IPS-15b (cell line): ENCODE measurements at regions not wholly inside any gene's neighbourhood (a gene's known extent, or its start where the extent isn't known, plus 50 kb on each side); places are given as distances from the start of the nearest gene placed in this dataset.
"Not testable (repeated sequence)": the region's sequence is repeated elsewhere in the genome, so short reads cannot be mapped to it uniquely, and the experiment has no call there.

Experiments used
- H3K27me3 ChIP-seq: one replicate; pipeline ENCODE4 v1.6.1; 2013; ENCODE audit warnings: low read length; ENCODE audit not compliant: control insufficient read depth, insufficient read depth
- H3K36me3 ChIP-seq: one replicate; pipeline ENCODE4 v1.6.1; 2013; ENCODE audit warnings: low read length; ENCODE audit not compliant: control insufficient read depth, insufficient read depth
- H3K4me1 ChIP-seq: one replicate; pipeline ENCODE4 v1.6.1; 2013; ENCODE audit warnings: mild to moderate bottlenecking, low read length; ENCODE audit not compliant: control insufficient read depth, insufficient read depth
- H3K4me3 ChIP-seq: one replicate; pipeline ENCODE4 v1.5.1; 2013; ENCODE audit warnings: low read depth, low read length
- H3K9ac ChIP-seq: one replicate; pipeline ENCODE4 v1.6.1; 2013; ENCODE audit warnings: low read depth, mild to moderate bottlenecking, low read length
- H3K9me3 ChIP-seq: one replicate; pipeline ENCODE4 v1.6.1; 2013; ENCODE audit warnings: mild to moderate bottlenecking, low read length; ENCODE audit not compliant: control insufficient read depth, insufficient read depth

DNA sequence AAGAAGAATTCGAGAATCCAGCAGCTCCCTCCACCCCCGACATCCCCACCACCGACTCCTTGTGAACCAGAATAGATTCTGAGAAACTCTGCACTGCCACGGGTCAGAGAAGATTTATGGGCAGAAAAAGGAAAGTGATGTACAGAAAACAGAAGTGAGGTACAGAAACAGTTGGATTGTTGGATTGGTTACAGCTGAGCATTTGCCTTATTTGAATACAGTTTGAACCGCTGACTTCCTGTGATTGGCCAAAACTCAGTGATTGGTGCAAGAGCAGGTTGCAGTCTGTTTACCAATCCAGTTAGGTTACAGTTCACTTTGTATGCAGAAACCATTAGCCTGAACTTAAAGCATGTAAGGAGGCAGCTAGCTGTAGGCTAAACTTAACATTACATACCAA, 131.2 kb upstream of the HDDC2 start:
- H3K4me3 ChIP-seq: no peak overlapping the region
- H3K4me1 ChIP-seq: peaks cover 27% of the 10 kb centered on the region

DNA sequence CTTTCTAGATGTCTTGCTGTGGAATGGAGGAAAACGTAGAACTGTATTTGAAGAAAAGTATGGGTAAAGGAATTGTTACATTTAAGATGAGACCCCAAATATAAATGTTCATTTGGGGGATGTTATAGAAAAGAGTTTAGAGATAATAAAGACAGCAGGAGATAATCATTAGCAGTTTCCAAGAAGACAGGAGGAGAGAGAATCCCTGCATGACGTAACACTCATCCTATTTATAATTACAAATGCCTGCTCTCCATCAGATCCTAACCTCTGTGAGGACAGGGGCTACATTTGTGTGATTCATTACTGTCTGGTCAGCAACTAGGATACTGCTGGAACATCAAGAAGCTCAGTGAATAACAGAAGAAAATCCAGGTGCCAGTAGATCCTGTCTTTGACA, 133.0 kb upstream of the HDDC2 start:
- no peaks in the 10 kb centered on the region for H3K27me3 ChIP-seq
- H3K4me1 ChIP-seq: peaks cover 27% of the 10 kb centered on the region
- H3K4me3 ChIP-seq: no peak overlapping the region
- H3K9me3 ChIP-seq: no peaks in the 10 kb centered on the region
- no peak overlapping the region for H3K9ac ChIP-seq
- H3K36me3 ChIP-seq: no peaks in the 10 kb centered on the region

More for the DNA sequence above, 131.2 kb upstream of the HDDC2 start:
- H3K36me3 ChIP-seq: no peaks in the 10 kb centered on the region
- H3K9me3 ChIP-seq: no peaks in the 10 kb centered on the region
- no peaks in the 10 kb centered on the region for H3K27me3 ChIP-seq
- no peak overlapping the region for H3K9ac ChIP-seq

DNA sequence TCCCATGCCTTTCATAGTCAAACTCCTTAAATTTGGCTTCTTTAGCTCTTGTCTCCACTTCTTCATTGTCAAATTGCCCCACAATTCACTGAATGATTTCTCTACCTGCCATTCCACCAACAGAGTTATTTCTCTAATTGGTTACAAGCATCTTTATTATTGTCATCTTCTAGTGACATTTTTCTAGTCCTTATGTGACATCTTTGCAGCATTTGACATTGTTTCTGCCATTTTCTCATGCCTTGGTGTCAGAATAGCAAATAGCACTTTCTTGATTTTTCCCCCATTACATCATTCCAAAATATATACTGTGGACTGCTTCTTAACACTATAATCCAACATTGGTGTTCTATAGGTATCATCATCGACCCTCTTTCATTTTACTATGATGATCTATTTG, 137.7 kb upstream of the HDDC2 start:
- H3K4me3 ChIP-seq: no peak overlapping the region
- H3K9ac ChIP-seq: no peak overlapping the region
- no peaks in the 10 kb centered on the region for H3K27me3 ChIP-seq
- no peaks in the 10 kb centered on the region for H3K9me3 ChIP-seq
- no peaks in the 10 kb centered on the region for H3K36me3 ChIP-seq
- H3K4me1 ChIP-seq: no peaks in the 10 kb centered on the region

DNA sequence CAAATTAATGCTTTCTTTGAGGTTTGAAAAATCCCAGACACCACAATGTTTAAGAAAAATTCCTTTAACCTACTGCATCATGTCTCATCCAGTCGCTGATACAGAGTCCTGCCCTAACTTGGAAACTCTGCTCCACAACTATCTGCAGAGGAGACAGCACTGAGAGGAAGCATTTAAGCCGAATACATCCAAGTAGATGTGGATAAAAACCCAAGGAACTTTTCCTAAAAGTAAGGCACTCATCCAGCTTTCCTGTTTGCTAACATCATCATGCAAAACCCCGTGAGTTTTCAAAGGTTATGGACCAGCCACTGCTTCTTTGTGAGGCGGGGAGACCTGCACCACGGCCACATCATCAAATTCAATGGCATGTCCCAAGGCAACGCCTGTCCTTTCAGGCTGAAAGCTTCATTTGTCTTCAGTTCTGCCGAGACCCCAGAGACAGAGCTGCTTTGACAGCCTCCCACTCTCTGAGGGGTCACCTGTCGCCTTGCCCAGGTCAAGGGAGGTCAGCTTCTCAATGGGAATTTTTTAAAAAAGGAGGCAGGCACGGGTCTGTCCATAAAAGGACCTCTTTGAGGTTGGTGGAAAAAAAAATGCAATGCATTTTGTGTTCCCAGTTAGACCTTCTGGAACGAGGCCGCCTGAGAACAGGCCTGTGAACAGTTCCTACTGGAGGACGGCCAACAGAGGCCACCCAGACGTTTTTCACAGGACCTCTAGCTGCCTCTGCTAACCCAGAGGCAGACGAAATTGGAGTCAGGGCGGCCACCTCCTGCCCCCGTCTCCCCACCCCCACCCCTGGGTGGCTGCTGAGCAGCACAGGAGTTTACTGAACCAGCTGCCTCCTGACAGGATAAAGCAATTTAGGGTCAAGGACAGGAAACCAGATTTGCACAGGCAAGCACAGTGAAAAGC, 142.5 kb upstream of the HDDC2 start:
- Histone ChIP-seq H3K4me1 (no peaks in the 10 kb centered on the region), H3K27me3 (no peaks in the 10 kb centered on the region), H3K36me3 (no peaks in the 10 kb centered on the region), H3K9me3 (no peaks in the 10 kb centered on the region), H3K4me3 (no peak overlapping the region), H3K9ac (no peak overlapping the region)

DNA sequence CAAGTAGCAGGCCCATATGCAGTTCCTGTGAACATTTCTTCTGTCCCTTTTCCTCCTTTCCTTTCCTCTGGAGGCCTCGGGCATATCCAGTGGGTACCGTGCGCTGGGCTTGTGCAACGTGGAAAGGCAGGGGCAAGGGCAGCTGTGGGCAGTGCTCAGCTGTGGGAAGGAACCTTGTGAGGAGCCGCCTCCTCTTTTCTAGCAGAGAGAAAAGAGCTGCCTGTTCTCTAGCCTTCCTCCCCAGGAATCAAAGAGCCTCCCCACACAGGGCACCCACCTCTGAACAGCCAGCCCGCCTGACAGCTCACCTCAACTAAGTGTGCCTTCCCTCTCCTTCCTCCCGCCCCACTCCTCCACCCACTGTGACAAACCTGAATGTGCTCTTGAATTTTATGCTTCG, 143.3 kb upstream of the HDDC2 start:
- Histone ChIP-seq H3K4me3 (no peak overlapping the region), H3K9ac (no peak overlapping the region), H3K36me3 (no peaks in the 10 kb centered on the region), H3K9me3 (no peaks in the 10 kb centered on the region), H3K4me1 (no peaks in the 10 kb centered on the region), H3K27me3 (no peaks in the 10 kb centered on the region)

DNA sequence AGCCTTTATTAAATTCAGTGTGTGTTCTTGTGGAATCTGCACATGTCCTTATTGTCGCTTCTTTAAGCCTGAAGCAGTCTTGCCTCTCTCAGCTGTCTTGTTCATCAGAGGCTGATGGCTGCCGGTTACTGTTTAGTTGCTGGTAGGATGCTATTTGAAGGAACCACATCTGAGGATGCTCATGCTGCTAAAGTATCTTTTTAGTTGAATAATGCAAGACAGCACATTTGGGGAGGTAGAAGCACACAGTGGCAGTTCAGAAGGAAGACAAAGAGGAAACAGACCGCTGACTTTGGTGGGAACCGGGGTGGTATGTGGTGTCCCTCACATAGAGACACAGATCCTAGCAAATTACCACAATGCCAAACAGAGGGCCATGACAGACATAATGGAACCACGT, 144.2 kb upstream of the HDDC2 start:
- Histone ChIP-seq H3K27me3 (no peaks in the 10 kb centered on the region), H3K4me1 (no peaks in the 10 kb centered on the region), H3K9ac (no peak overlapping the region), H3K36me3 (no peaks in the 10 kb centered on the region), H3K4me3 (no peak overlapping the region), H3K9me3 (no peaks in the 10 kb centered on the region)

DNA sequence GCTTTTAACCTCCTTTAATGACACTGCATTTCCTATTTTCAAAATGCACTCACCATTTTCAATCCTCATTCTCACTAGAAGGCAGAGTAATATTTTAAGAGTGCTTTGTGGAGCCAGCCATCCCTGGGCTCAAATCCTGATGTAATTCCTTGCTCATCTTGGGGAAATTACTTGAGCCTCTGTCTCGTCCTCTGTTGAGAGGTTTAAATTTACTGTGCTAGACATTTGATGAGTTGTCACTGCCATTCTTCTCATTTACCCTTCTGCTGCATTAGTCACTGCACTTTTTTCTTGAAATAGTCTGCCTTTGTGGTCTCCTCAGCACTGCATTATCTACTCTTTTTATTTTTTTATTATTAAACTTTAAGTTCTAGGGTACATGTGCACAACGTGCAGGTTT, 150.0 kb upstream of the HDDC2 start:
- peaks cover 11% of the 10 kb centered on the region for H3K9me3 ChIP-seq
- no peaks in the 10 kb centered on the region for H3K27me3 ChIP-seq
- H3K4me1 ChIP-seq: no peaks in the 10 kb centered on the region
- no peak overlapping the region for H3K4me3 ChIP-seq
- no peaks in the 10 kb centered on the region for H3K36me3 ChIP-seq
- no peak overlapping the region for H3K9ac ChIP-seq

DNA sequence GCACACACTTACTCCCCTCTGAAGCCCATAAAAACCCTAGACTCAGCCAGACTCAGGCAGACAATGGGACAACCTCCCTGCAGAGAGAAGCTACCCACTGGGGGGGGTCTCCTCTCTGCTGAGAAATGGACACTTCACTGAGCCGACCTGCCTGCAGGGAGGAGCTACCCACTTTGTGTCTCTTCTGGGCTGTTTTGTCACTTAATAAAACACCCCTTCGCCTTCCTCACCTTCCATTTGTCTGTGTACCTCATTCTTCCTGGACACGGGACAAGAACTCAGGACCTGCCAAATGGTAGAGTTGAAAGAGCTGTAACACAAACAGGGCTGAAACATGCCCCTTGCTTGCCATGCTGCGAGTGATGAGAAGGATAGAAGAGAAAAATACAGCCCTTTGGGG, 151.7 kb upstream of the HDDC2 start:
- H3K4me3 ChIP-seq: no peak overlapping the region
- peaks cover 11% of the 10 kb centered on the region for H3K9me3 ChIP-seq
- no peaks in the 10 kb centered on the region for H3K27me3 ChIP-seq
- H3K4me1 ChIP-seq: no peaks in the 10 kb centered on the region
- no peaks in the 10 kb centered on the region for H3K36me3 ChIP-seq
- H3K9ac ChIP-seq: no peak overlapping the region

DNA sequence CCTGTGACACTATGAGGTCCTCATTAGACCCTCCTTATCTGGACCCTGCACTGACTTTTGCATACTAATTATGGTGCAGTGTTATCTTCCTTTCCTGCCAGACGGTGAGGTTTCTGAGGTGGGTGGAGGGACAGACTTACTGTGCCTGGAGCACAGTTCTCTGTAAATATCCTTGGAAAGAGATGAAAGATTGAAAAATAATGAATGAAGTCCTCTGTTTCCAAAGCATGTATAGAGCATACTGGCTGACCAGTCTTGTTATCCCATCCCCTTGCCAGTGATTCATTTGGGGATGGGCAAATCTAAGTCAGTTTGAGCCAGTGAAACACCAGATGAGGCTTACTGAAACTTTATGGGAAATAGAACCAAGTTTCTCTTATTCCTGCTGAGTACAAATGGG, 152.6 kb upstream of the HDDC2 start:
- H3K9me3 ChIP-seq: peaks cover 15% of the 10 kb centered on the region
- no peaks in the 10 kb centered on the region for H3K4me1 ChIP-seq
- no peak overlapping the region for H3K9ac ChIP-seq
- no peaks in the 10 kb centered on the region for H3K36me3 ChIP-seq
- H3K4me3 ChIP-seq: no peak overlapping the region
- H3K27me3 ChIP-seq: no peaks in the 10 kb centered on the region

DNA sequence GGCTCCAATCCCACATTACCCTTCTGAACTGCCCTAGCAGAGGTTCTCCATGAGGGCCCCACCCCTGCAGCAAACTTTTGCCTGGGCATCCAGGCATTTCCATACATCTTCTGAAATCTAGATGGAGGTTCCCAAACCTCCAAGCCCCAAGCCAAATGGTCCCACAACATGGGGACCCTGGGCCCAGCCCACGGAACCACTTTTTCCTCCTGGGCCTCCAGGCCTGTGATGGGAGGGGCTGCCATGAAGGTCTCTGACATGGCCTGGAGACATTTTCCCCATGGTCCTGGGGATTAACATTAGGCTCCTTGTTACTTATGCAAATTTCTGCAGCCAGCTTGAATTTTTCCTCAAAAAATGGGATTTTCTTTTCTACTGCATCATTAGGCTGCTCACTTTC, 156.7 kb upstream of the HDDC2 start:
- not testable (repeated sequence) for H3K9ac ChIP-seq, H3K4me3 ChIP-seq, H3K27me3 ChIP-seq, H3K4me1 ChIP-seq, H3K36me3 ChIP-seq
- peaks cover 11% of the 10 kb centered on the region for H3K9me3 ChIP-seq

DNA sequence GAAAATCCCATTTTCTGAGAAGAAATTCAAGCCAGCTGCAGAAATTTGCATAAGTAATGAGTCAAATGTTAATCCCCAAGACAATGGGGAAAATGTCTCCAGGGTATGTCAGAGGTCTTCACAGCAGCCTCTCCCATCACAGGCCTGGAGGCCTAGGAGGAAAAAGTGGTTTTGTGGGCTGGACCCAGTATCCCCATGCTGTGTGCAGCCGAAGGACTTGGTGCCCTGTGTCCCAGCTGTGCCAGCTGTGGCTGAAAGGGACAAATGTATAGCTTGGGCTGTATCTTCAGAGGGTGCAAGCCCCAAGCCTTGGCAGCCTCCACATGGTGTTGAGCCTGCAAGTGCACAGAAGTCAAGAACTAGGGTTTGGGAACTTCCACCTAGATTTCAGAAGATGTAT, 163.6 kb upstream of the HDDC2 start:
- H3K27me3 ChIP-seq, H3K4me3 ChIP-seq, H3K9ac ChIP-seq, H3K9me3 ChIP-seq, H3K36me3 ChIP-seq, H3K4me1 ChIP-seq: not testable (repeated sequence)

DNA sequence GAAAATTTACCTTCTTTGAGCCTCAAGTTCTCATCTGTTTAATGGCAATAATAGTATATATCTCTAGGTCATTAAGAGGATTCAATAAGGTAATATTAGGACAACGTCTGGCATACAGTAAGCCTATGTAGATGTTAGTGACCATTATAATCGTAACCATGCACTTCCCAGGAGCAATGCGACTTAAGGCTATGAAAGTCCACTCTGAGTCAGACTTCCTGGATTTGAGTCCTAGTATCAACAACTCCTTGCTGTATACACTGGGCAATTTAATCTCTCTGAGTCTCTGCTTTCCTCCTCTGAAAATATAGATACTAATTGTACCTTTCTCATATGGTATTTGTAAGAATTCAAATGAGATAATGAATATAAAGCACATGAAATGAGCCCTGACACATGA, 168.1 kb upstream of the HDDC2 start:
- Histone ChIP-seq H3K36me3 (no peaks in the 10 kb centered on the region), H3K4me3 (no peak overlapping the region), H3K4me1 (peaks cover 12% of the 10 kb centered on the region), H3K27me3 (no peaks in the 10 kb centered on the region), H3K9ac (no peak overlapping the region), H3K9me3 (no peaks in the 10 kb centered on the region)
